A549 (cell line): ENCODE measurements at regions not wholly inside any gene's neighbourhood (a gene's known extent, or its start where the extent isn't known, plus 50 kb on each side); places are given as distances from the start of the nearest gene placed in this dataset.

Source experiments
- ATAC-seq, 2 experiments: fragments of 200-7000 bp in 1 of 2; fragments of >200 bp in 1 of 2; cut with Nextera tagmentation in 1 of 2; cut with Tn5 transposase in 1 of 2; 3 replicates each; pipeline versions ENCODE4 v1.8.0 to v1.9.1; 2018 to 2020; ENCODE audit warnings: mild to moderate bottlenecking in 1 of 2, moderate library complexity in 1 of 2
- CTCF ChIA-PET: fragments of 300-600 bp; sonication (Branson Sonifier 250); formaldehyde crosslinking; extraction: SDS; loops from one replicate; lab custom pipeline; 2021; ENCODE audit warnings: antibody characterized with exemption, inconsistent platforms; lab: Yijun Ruan, JAX
- POLR2A ChIA-PET: fragments of 350-600 bp; formaldehyde crosslinking; extraction: SDS; loops from one replicate; lab custom pipeline; 2021; ENCODE audit warnings: antibody characterized with exemption, inconsistent platforms; lab: Yijun Ruan, JAX
- DNase-seq, 2 experiments: peaks; one replicate each; pipeline versions ENCODE4 v3.0.0 to v3.0.0-alpha.2; 2011 to 2016; ENCODE audit warnings: low read depth in 1 of 2, low spot score in 1 of 2
- FAIRE-seq: peaks from 2 replicates; lab custom pipeline; 2011; peaks lifted over from hg19 to GRCh38; lab: Jason Lieb, UNC
- H3K27ac ChIP-seq, 2 experiments: fragments of >200 bp; sonication (Bioruptor Twin); formaldehyde crosslinking; 3 replicates each; pipeline ENCODE4 v1.5.1; 2016 to 2017
- H3K4me1 ChIP-seq: fragments of >200 bp; sonication (Bioruptor Twin); formaldehyde crosslinking; 3 replicates; pipeline ENCODE4 v1.6.1; 2016
- H3K4me2 ChIP-seq: fragments of >200 bp; sonication (Bioruptor Twin); formaldehyde crosslinking; 3 replicates; pipeline ENCODE4 v1.6.1; 2016
- H3K4me3 ChIP-seq: fragments of >200 bp; sonication (Bioruptor Twin); formaldehyde crosslinking; 3 replicates; pipeline ENCODE4 v1.5.1; 2016
- H3K9me3 ChIP-seq: fragments of >200 bp; sonication (Bioruptor Twin); formaldehyde crosslinking; 3 replicates; pipeline ENCODE4 v1.6.1; 2016
- CEBPB ChIP-seq, 2 experiments: fragments of >200 bp in 1 of 2; sonication (Bioruptor Twin) in 1 of 2; formaldehyde crosslinking in 1 of 2; IDR thresholded peaks; 2 replicates each; pipeline ENCODE4 v1.6.1; 2012 to 2016
- CHD2 ChIP-seq: fragments of 150-350 bp; IDR thresholded peaks from 2 replicates; pipeline ENCODE4 v1.6.1; 2014; ENCODE audit warnings: low read length; ENCODE audit not compliant: partially characterized antibody
- EHF ChIP-seq: fragments of 250-450 bp; sonication (Bioruptor Pico); IDR thresholded peaks from 2 replicates; pipeline ENCODE4 v1.5.0; 2020; ENCODE audit warnings: mild to moderate bottlenecking
- EHMT2 ChIP-seq: fragments of 200-600 bp; sonication (generic); IDR thresholded peaks from 2 replicates; pipeline ENCODE4 v1.6.1; 2016; ENCODE audit warnings: antibody characterized with exemption, low read depth, mild to moderate bottlenecking, moderate library complexity
- EP300 ChIP-seq, 2 experiments: fragments of >200 bp; sonication (Bioruptor Twin); formaldehyde crosslinking; IDR thresholded peaks; 2 replicates in 1 of 2; 3 replicates in 1 of 2; pipeline ENCODE4 v1.6.1; 2016 to 2017
- ESRRA ChIP-seq: fragments of 150-350 bp; IDR thresholded peaks from 2 replicates; pipeline ENCODE4 v1.6.1; 2014; ENCODE audit warnings: mild to moderate bottlenecking, low read length, borderline replicate concordance
- FOSB ChIP-seq: fragments of 250-450 bp; sonication (Bioruptor Pico); IDR thresholded peaks from 2 replicates; pipeline ENCODE4 v1.5.0; 2020; ENCODE audit warnings: mild to moderate bottlenecking, moderate library complexity
- FOSL2 ChIP-seq, 2 experiments: fragments of 450-650 bp in 1 of 2; fragments of >200 bp in 1 of 2; sonication (Bioruptor Twin) in 1 of 2; formaldehyde crosslinking; IDR thresholded peaks; 2 replicates each; pipeline versions ENCODE4 v1.5.0 to v1.6.1; 2016 to 2020; ENCODE audit warnings: mild to moderate bottlenecking in 1 of 2, moderate library complexity in 1 of 2
- FOXS1 ChIP-seq: fragments of 250-450 bp; sonication (Bioruptor Pico); IDR thresholded peaks from 2 replicates; pipeline ENCODE4 v1.5.0; 2020; ENCODE audit warnings: mild to moderate bottlenecking, moderate library complexity
- GATA3 ChIP-seq: IDR thresholded peaks from 2 replicates; pipeline ENCODE4 v1.6.1; 2012; ENCODE audit warnings: borderline replicate concordance
- HOXB13 ChIP-seq: fragments of 250-450 bp; sonication (Bioruptor Pico); IDR thresholded peaks from 2 replicates; pipeline ENCODE4 v1.5.0; 2020; ENCODE audit warnings: low read depth, mild to moderate bottlenecking, moderate library complexity
- HOXB5 ChIP-seq: fragments of 250-450 bp; sonication (Bioruptor Pico); IDR thresholded peaks from 2 replicates; pipeline ENCODE4 v1.5.0; 2020; ENCODE audit warnings: mild to moderate bottlenecking, moderate library complexity
- JUNB ChIP-seq: fragments of >200 bp; sonication (Bioruptor Twin); formaldehyde crosslinking; IDR thresholded peaks from 2 replicates; pipeline ENCODE4 v1.6.1; 2016
- MAZ ChIP-seq: fragments of 150-350 bp; IDR thresholded peaks from 2 replicates; pipeline ENCODE4 v1.6.1; 2014; ENCODE audit warnings: antibody characterized with exemption, low read depth, low read length, borderline replicate concordance
- NFE2L2 ChIP-seq: fragments of 150-350 bp; conservative IDR thresholded peaks from 2 replicates; pipeline ENCODE4 v1.6.1; 2014; ENCODE audit warnings: low read length
- NPAS2 ChIP-seq: fragments of 250-450 bp; sonication (Bioruptor Pico); IDR thresholded peaks from 2 replicates; pipeline ENCODE4 v1.8.0; 2022; ENCODE audit warnings: mild to moderate bottlenecking, moderate library complexity, borderline replicate concordance
- NR3C1 ChIP-seq: fragments of >200 bp; sonication (Bioruptor Twin); formaldehyde crosslinking; IDR thresholded peaks from 3 replicates; pipeline ENCODE4 v1.6.1; 2017
- PHF8 ChIP-seq: fragments of 200-600 bp; sonication (generic); IDR thresholded peaks from 2 replicates; pipeline ENCODE4 v1.6.1; 2016; ENCODE audit warnings: low read depth, mild to moderate bottlenecking, antibody characterized with exemption, moderate library complexity, borderline replicate concordance
- SMC3 ChIP-seq: fragments of >200 bp; sonication (Bioruptor Twin); formaldehyde crosslinking; IDR thresholded peaks from 3 replicates; pipeline ENCODE4 v1.6.1; 2018; ENCODE audit warnings: inconsistent platforms
- SREBF2 ChIP-seq: fragments of 450-650 bp; IDR thresholded peaks from 2 replicates; pipeline ENCODE4 v1.6.1; 2014; ENCODE audit warnings: mild to moderate bottlenecking, moderate library complexity
- TFCP2L1 ChIP-seq: fragments of 250-450 bp; sonication (Bioruptor Pico); IDR thresholded peaks from 2 replicates; pipeline ENCODE4 v1.5.0; 2021; ENCODE audit warnings: mild to moderate bottlenecking
- ZSCAN20 ChIP-seq: fragments of 250-450 bp; sonication (Bioruptor Pico); IDR thresholded peaks from 2 replicates; pipeline ENCODE4 v1.8.0; 2022; ENCODE audit warnings: mild to moderate bottlenecking, moderate library complexity
- WGBS: methylation state at CpG from one replicate; pipeline ENCODE4 v1.1.6; 2017; ENCODE audit errors: missing lambda C conversion rate; 5-methylcytosine and 5-hydroxymethylcytosine counted together
- TF ChIP-seq, protein P1 (sequence below): fragments of 450-650 bp; IDR thresholded peaks from 2 replicates; pipeline ENCODE4 v1.6.1; 2014; ENCODE audit warnings: antibody characterized with exemption
- TF ChIP-seq, protein P2 (sequence below): fragments of 200-600 bp; sonication (generic); IDR thresholded peaks from 2 replicates; pipeline ENCODE4 v1.6.1; 2016; ENCODE audit warnings: antibody characterized with exemption, mild to moderate bottlenecking, moderate library complexity
- TF ChIP-seq, protein P3 (sequence below): fragments of >200 bp; sonication (Bioruptor Twin); formaldehyde crosslinking; IDR thresholded peaks from 3 replicates; pipeline ENCODE4 v1.6.1; 2016
- TF ChIP-seq, protein P4 (sequence below): fragments of >200 bp; sonication (Bioruptor Twin); formaldehyde crosslinking; IDR thresholded peaks from 2 replicates; pipeline ENCODE4 v1.6.1; 2016

DNA sequence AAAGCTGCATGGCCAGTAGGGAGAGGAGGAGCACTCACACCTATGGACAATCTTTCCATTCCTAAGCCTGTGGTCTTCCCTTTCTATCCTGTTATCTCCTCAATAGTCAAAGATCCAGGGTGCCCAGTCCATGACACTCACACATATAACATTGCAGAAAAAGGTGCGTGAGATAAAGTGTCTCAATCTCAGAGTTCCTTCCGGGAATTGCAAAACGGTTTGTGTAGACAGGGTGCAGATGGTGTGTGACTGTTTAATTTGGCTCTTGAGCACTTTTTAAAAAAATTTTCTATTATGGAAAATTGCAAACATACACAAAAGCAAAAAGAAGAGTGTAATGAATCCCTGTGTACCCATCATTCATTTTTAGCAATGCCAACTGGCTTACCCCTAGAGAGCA, 1493.6 kb downstream of the AACS start:
- no peaks in the 10 kb centered on the region for H3K4me1 ChIP-seq
- ChIA-PET CTCF (no interaction called here), POLR2A (no interaction called here)
- no peak overlapping the region for H3K27ac ChIP-seq
- no peak for DNase-seq
- TF ChIP-seq NR3C1, result no peak
- no peak for TF ChIP-seq MAZ
- TF ChIP-seq CEBPB (IDR thresholded peaks at IDR 0.05), result no peak
- no peak for TF ChIP-seq EP300 (IDR thresholded peaks at IDR 0.05)
- TF ChIP-seq ESRRA, result no peak
- no peak for TF ChIP-seq SREBF2
- TF ChIP-seq NFE2L2, result no peak
- TF ChIP-seq CHD2, result no peak
- no peak for TF ChIP-seq JUNB
- TF ChIP-seq EHMT2, result no peak
- TF ChIP-seq FOXS1 (CRISPR knock-in tag), result no peak
- no peak for TF ChIP-seq SMC3
- TF ChIP-seq EHF, result no peak
- TF ChIP-seq HOXB13 (CRISPR knock-in tag), result no peak
- no peak for TF ChIP-seq GATA3
- no peak for TF ChIP-seq FOSL2 (IDR thresholded peaks at IDR 0.05)
- TF ChIP-seq FOSL2 (CRISPR knock-in tag; IDR thresholded peaks at IDR 0.05), result no peak
- no peak for FAIRE-seq
- no peak overlapping the region for H3K4me2 ChIP-seq
- H3K9me3 ChIP-seq, result no peaks in the 10 kb centered on the region
- WGBS, result 4% methylated on average over 3 of the region's 3 CpGs
- no peak for ATAC-seq
- no peak overlapping the region for H3K4me3 ChIP-seq

DNA sequence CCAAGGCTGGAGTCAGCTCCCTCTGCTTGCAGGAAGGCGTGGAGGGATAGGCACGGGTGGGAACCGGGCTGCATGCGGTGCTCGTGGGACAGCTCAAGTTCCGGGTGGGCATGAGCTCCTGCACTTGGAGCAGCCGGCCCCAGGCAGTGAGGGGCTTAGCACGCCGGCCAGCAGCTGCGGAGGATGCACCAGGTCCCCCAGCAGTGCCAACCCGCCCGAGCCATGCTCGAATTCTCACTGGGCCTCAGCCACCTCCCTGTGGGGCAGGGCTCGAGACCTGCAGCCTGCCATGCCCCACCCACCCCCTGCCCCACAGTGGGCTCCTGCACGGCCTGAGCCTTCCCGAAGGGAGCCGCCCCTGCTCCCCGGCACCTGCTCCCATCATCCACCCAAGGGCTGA, 1501.8 kb downstream of the AACS start:
- no peak overlapping the region for H3K27ac ChIP-seq
- DNase-seq (no peak), ATAC-seq (no peak), FAIRE-seq (no peak)
- CTCF ChIA-PET, result no interaction called here
- WGBS, result 7% methylated on average over 5 of the region's 18 CpGs
- H3K9me3 ChIP-seq, result no peaks in the 10 kb centered on the region
- no peak for TF ChIP-seq EHF
- no peak overlapping the region for H3K4me2 ChIP-seq
- POLR2A ChIA-PET, result no interaction called here
- H3K4me3 ChIP-seq, result no peak overlapping the region
- H3K4me1 ChIP-seq, result no peaks in the 10 kb centered on the region

DNA sequence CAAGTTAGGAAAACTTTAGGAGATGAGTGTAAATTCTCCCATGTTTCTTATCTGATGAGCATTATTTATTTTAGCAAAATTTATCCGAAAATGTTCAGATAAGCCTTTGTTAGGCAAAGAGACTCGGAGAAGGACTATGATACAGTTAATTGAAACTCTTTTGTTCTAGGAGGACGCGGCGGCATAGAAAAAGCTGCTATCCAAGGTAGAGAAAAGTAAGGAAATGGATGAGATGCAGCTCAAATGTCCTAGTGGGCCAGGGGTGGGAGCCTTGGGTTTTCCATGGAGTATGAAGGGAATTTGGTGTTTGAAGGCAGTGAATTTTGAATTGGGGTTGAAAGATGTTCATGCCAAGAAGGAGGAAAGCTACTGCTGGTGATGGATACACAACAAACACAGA, 1504.5 kb downstream of the AACS start:
- CTCF ChIA-PET, result no interaction called here
- DNase-seq (no peak), FAIRE-seq (no peak), ATAC-seq (no peak)
- Histone ChIP-seq H3K9me3 (no peaks in the 10 kb centered on the region), H3K4me2 (no peak overlapping the region), H3K4me3 (no peak overlapping the region), H3K4me1 (no peaks in the 10 kb centered on the region), H3K27ac (no peak overlapping the region)
- POLR2A ChIA-PET, result no interaction called here
- WGBS, result 10% methylated on average over 5 of the region's 5 CpGs
- no peak for TF ChIP-seq CHD2
- no peak for TF ChIP-seq NPAS2 (CRISPR knock-in tag)

DNA sequence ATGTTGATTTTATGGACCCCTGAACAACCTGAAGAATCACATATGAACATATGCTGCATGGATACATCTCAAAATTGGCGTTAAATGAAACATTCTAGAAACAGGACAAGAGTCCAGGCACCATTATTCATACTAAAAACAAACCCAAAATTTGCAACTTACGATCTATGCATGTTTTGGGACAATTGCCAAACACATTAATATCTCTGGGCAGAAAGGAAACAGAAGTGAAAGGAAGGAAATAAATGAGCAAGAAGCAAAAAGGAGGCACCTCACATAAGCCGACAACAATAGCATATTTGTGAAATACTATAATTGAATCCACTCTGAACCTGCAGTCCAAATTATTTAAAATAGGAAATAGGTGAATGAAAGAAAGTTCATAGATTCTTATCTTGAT, 1505.3 kb downstream of the AACS start:
- no peak for FAIRE-seq
- no peak overlapping the region for H3K4me2 ChIP-seq
- WGBS, result 0% methylated on average over 3 of the region's 3 CpGs
- H3K9me3 ChIP-seq, result no peaks in the 10 kb centered on the region
- ChIA-PET CTCF (no interaction called here), POLR2A (no interaction called here)
- no peak for DNase-seq
- no peak for TF ChIP-seq SREBF2
- TF ChIP-seq ZSCAN20 (CRISPR knock-in tag), result no peak
- no peak for TF ChIP-seq HOXB5 (CRISPR knock-in tag)
- TF ChIP-seq, protein P1, sequence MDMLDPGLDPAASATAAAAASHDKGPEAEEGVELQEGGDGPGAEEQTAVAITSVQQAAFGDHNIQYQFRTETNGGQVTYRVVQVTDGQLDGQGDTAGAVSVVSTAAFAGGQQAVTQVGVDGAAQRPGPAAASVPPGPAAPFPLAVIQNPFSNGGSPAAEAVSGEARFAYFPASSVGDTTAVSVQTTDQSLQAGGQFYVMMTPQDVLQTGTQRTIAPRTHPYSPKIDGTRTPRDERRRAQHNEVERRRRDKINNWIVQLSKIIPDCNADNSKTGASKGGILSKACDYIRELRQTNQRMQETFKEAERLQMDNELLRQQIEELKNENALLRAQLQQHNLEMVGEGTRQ, result no peak
- no peak for TF ChIP-seq EHF
- TF ChIP-seq PHF8, result no peak
- TF ChIP-seq, protein P2, sequence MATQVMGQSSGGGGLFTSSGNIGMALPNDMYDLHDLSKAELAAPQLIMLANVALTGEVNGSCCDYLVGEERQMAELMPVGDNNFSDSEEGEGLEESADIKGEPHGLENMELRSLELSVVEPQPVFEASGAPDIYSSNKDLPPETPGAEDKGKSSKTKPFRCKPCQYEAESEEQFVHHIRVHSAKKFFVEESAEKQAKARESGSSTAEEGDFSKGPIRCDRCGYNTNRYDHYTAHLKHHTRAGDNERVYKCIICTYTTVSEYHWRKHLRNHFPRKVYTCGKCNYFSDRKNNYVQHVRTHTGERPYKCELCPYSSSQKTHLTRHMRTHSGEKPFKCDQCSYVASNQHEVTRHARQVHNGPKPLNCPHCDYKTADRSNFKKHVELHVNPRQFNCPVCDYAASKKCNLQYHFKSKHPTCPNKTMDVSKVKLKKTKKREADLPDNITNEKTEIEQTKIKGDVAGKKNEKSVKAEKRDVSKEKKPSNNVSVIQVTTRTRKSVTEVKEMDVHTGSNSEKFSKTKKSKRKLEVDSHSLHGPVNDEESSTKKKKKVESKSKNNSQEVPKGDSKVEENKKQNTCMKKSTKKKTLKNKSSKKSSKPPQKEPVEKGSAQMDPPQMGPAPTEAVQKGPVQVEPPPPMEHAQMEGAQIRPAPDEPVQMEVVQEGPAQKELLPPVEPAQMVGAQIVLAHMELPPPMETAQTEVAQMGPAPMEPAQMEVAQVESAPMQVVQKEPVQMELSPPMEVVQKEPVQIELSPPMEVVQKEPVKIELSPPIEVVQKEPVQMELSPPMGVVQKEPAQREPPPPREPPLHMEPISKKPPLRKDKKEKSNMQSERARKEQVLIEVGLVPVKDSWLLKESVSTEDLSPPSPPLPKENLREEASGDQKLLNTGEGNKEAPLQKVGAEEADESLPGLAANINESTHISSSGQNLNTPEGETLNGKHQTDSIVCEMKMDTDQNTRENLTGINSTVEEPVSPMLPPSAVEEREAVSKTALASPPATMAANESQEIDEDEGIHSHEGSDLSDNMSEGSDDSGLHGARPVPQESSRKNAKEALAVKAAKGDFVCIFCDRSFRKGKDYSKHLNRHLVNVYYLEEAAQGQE, result no peak
- no peak for TF ChIP-seq FOSB (CRISPR knock-in tag)
- no peak for TF ChIP-seq TFCP2L1 (CRISPR knock-in tag)
- TF ChIP-seq, protein P3, sequence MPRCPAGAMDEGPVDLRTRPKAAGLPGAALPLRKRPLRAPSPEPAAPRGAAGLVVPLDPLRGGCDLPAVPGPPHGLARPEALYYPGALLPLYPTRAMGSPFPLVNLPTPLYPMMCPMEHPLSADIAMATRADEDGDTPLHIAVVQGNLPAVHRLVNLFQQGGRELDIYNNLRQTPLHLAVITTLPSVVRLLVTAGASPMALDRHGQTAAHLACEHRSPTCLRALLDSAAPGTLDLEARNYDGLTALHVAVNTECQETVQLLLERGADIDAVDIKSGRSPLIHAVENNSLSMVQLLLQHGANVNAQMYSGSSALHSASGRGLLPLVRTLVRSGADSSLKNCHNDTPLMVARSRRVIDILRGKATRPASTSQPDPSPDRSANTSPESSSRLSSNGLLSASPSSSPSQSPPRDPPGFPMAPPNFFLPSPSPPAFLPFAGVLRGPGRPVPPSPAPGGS, result no peak
- TF ChIP-seq, protein P4, sequence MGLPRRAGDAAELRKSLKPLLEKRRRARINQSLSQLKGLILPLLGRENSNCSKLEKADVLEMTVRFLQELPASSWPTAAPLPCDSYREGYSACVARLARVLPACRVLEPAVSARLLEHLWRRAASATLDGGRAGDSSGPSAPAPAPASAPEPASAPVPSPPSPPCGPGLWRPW, result no peak
- H3K27ac ChIP-seq, result no peak overlapping the region
- ATAC-seq, result no peak
- no peak overlapping the region for H3K4me3 ChIP-seq
- H3K4me1 ChIP-seq, result no peaks in the 10 kb centered on the region
